Upper lobe of right lung (tissue), 1 donor: ENCODE measurements at regions not wholly inside any gene's neighbourhood (a gene's known extent, or its start where the extent isn't known, plus 50 kb on each side); places are given as distances from the start of the nearest gene placed in this dataset.

ENCODE experiments used
- ATAC-seq: fragments of 200-7000 bp; cut with Tn5 transposase; one replicate; pipeline ENCODE4 v1.9.1; 2020; ENCODE audit warnings: mild to moderate bottlenecking, moderate library complexity
- DNase-seq: peaks from one replicate; pipeline ENCODE4 v3.0.0-alpha.2; 2020
- H3K27ac ChIP-seq: fragments of 200-600 bp; one replicate; pipeline ENCODE4 v1.8.0; 2022
- H3K27me3 ChIP-seq: fragments of 200-600 bp; one replicate; pipeline ENCODE4 v1.8.0; 2022; ENCODE audit warnings: mild to moderate bottlenecking
- H3K36me3 ChIP-seq: fragments of 200-600 bp; one replicate; pipeline ENCODE4 v1.8.0; 2022
- H3K4me1 ChIP-seq: fragments of 200-600 bp; one replicate; pipeline ENCODE4 v1.8.0; 2022
- H3K4me3 ChIP-seq: fragments of 200-600 bp; one replicate; pipeline ENCODE4 v1.8.0; 2022; ENCODE audit warnings: mild to moderate bottlenecking
- H3K9me3 ChIP-seq: fragments of 200-600 bp; one replicate; pipeline ENCODE4 v1.8.0; 2022
- CTCF ChIP-seq: fragments of 200-600 bp; IDR thresholded peaks from one replicate; pipeline ENCODE4 v1.8.0; 2022; ENCODE audit warnings: antibody characterized with exemption
- intact Hi-C: fragments of 100-400 bp; cut with DNase I; formaldehyde crosslinking; loops from one replicate; pipeline ENCODE4 v1.11.0; 2022
- donor health status: DM: no; HTN: yes; CAD: no; lungs with severe emphysema.

- no peaks in the 10 kb centered on the region for H3K9me3 ChIP-seq
- no peak for ATAC-seq
- H3K27me3 ChIP-seq: no peaks in the 10 kb centered on the region
- H3K4me3 ChIP-seq: no peak overlapping the region
- TF ChIP-seq CTCF: no peak
- no peak for DNase-seq
- intact Hi-C loops: no loop called here
- H3K4me1 ChIP-seq: no peaks in the 10 kb centered on the region
- H3K36me3 ChIP-seq: no peaks in the 10 kb centered on the region
- no peak overlapping the region for H3K27ac ChIP-seq
These were observed 89.8 kb downstream of the MDH1 start for GRCh38 chr2:63678551-63678950.

GRCh38 chr2:63679252-63679855 lies 90.6 kb downstream of the MDH1 start:
- no peak for TF ChIP-seq CTCF

GRCh38 chr2:63680455-63680854 lies 91.7 kb downstream of the MDH1 start:
- Histone ChIP-seq H3K36me3 (no peaks in the 10 kb centered on the region), H3K4me1 (no peaks in the 10 kb centered on the region), H3K4me3 (no peak overlapping the region), H3K9me3 (no peaks in the 10 kb centered on the region), H3K27me3 (no peaks in the 10 kb centered on the region), H3K27ac (no peak overlapping the region)
- no peak for DNase-seq
- intact Hi-C loops: no loop called here
- no peak for TF ChIP-seq CTCF
- ATAC-seq: no peak

More at GRCh38 chr2:63679252-63679855, 90.6 kb downstream of the MDH1 start:
- no peak overlapping the region for H3K4me3 ChIP-seq
- no peak for ATAC-seq
- H3K9me3 ChIP-seq: no peaks in the 10 kb centered on the region
- H3K36me3 ChIP-seq: no peaks in the 10 kb centered on the region
- H3K27ac ChIP-seq: no peak overlapping the region
- intact Hi-C loops: no loop called here
- H3K27me3 ChIP-seq: no peaks in the 10 kb centered on the region
- H3K4me1 ChIP-seq: no peaks in the 10 kb centered on the region
- no peak for DNase-seq

GRCh38 chr2:63681896-63682295 lies 93.1 kb downstream of the MDH1 start:
- Histone ChIP-seq H3K36me3 (no peaks in the 10 kb centered on the region), H3K4me3 (no peak overlapping the region), H3K27me3 (no peaks in the 10 kb centered on the region), H3K4me1 (no peaks in the 10 kb centered on the region), H3K9me3 (no peaks in the 10 kb centered on the region), H3K27ac (no peak overlapping the region)
- TF ChIP-seq CTCF: no peak
- DNase-seq: no peak
- ATAC-seq: no peak
- intact Hi-C loops: no loop called here

- Histone ChIP-seq H3K4me1 (no peaks in the 10 kb centered on the region), H3K27ac (no peak overlapping the region), H3K4me3 (no peak overlapping the region), H3K27me3 (no peaks in the 10 kb centered on the region), H3K9me3 (no peaks in the 10 kb centered on the region), H3K36me3 (no peaks in the 10 kb centered on the region)
- TF ChIP-seq CTCF: peak; percentile 57
- DNase-seq: no peak
- intact Hi-C loops: loop anchor here (10.0 kb wide), 1 partner anchor 163 kb away; no protein-coding TSS in a partner anchor
- peak; percentile 59 for ATAC-seq
These were observed 103.3 kb downstream of the MDH1 start for GRCh38 chr2:63692002-63692606.
